ENCODE measurements at regions not wholly inside any gene's neighbourhood (a gene's known extent, or its start where the extent isn't known, plus 50 kb on each side); places are given as distances from the start of the nearest gene placed in this dataset.

DNA sequence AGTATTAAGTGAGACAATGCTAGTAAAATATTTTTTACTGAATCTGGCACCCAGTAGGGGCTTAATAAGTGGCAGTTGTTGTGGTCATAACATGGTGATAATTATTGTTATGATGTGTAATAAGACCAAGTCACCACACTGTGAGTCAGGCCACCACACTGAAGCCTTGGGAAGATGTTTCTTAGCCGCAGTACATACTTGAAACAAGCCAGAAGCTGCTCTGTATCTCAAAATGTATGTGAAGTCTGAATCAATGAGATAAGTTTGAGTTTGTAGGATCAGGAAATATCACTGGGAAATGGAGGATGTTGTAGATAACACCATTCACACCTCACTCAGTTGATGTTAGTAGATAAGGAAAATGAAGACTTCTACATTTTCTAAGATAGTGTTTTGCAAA, 51.3 kb upstream of the PTPN3 start:
- peaks cover 13% of the 10 kb centered on the region for H3K9me3 Mint-ChIP-seq
- no peaks in the 10 kb centered on the region for H3K4me1 Mint-ChIP-seq (ENCODE audit: low read depth)
- no peaks in the 10 kb centered on the region for H3K36me3 Mint-ChIP-seq (ENCODE audit: low read depth)
- H3K4me3 Mint-ChIP-seq, result no peak overlapping the region
- peaks cover 15% of the 10 kb centered on the region for H3K27me3 Mint-ChIP-seq
- H3K27ac Mint-ChIP-seq, result no peak overlapping the region

- no peak overlapping the region for H3K27ac Mint-ChIP-seq
- no peak overlapping the region for H3K4me3 Mint-ChIP-seq
- peaks cover 13% of the 10 kb centered on the region for H3K9me3 Mint-ChIP-seq
- no peaks in the 10 kb centered on the region for H3K36me3 Mint-ChIP-seq (ENCODE audit: low read depth)
- peaks cover 22% of the 10 kb centered on the region for H3K27me3 Mint-ChIP-seq
- no peaks in the 10 kb centered on the region for H3K4me1 Mint-ChIP-seq (ENCODE audit: low read depth)
Measured at GRCh38 chr9:109551651-109552050, 53.5 kb upstream of the PTPN3 start.

GRCh38 chr9:109555215-109555614, 57.1 kb upstream of the PTPN3 start:
- Mint-ChIP-seq H3K27ac (no peak overlapping the region), H3K36me3 (ENCODE audit: low read depth) (no peaks in the 10 kb centered on the region), H3K9me3 (peaks cover 3% of the 10 kb centered on the region), H3K4me1 (ENCODE audit: low read depth) (no peaks in the 10 kb centered on the region), H3K27me3 (peaks cover 25% of the 10 kb centered on the region), H3K4me3 (no peak overlapping the region)

GRCh38 chr9:109556061-109556460, 58.0 kb upstream of the PTPN3 start:
- Mint-ChIP-seq H3K4me1 (ENCODE audit: low read depth) (no peaks in the 10 kb centered on the region), H3K4me3 (no peak overlapping the region), H3K9me3 (peaks cover 3% of the 10 kb centered on the region), H3K27me3 (peaks cover 25% of the 10 kb centered on the region), H3K27ac (no peak overlapping the region), H3K36me3 (ENCODE audit: low read depth) (no peaks in the 10 kb centered on the region)

GRCh38 chr9:109556786-109557185, 58.7 kb upstream of the PTPN3 start:
- H3K4me3 Mint-ChIP-seq, result no peak overlapping the region
- no peaks in the 10 kb centered on the region for H3K36me3 Mint-ChIP-seq (ENCODE audit: low read depth)
- no peak overlapping the region for H3K27ac Mint-ChIP-seq
- peaks cover 3% of the 10 kb centered on the region for H3K9me3 Mint-ChIP-seq
- H3K4me1 Mint-ChIP-seq (ENCODE audit: low read depth), result no peaks in the 10 kb centered on the region
- peaks cover 25% of the 10 kb centered on the region for H3K27me3 Mint-ChIP-seq

- Mint-ChIP-seq H3K9me3 (peaks cover 3% of the 10 kb centered on the region), H3K36me3 (ENCODE audit: low read depth) (no peaks in the 10 kb centered on the region), H3K4me3 (no peak overlapping the region), H3K27me3 (peaks cover 25% of the 10 kb centered on the region), H3K27ac (no peak overlapping the region), H3K4me1 (ENCODE audit: low read depth) (no peaks in the 10 kb centered on the region)
Measured at GRCh38 chr9:109557481-109557880, 59.4 kb upstream of the PTPN3 start.

- H3K4me3 Mint-ChIP-seq, result no peak overlapping the region
- H3K36me3 Mint-ChIP-seq (ENCODE audit: low read depth), result no peaks in the 10 kb centered on the region
- H3K27me3 Mint-ChIP-seq, result peaks cover 20% of the 10 kb centered on the region
- no peak overlapping the region for H3K27ac Mint-ChIP-seq
- no peaks in the 10 kb centered on the region for H3K9me3 Mint-ChIP-seq
- no peaks in the 10 kb centered on the region for H3K4me1 Mint-ChIP-seq (ENCODE audit: low read depth)
Measured at GRCh38 chr9:109558718-109559151, 60.6 kb upstream of the PTPN3 start.

- Mint-ChIP-seq H3K4me1 (ENCODE audit: low read depth) (no peaks in the 10 kb centered on the region), H3K4me3 (no peak overlapping the region)
Measured at GRCh38 chr9:109560470-109561132, 62.5 kb upstream of the PTPN3 start.

GRCh38 chr9:109561137-109561536, 63.0 kb upstream of the PTPN3 start:
- H3K27ac Mint-ChIP-seq, result no peak overlapping the region
- H3K4me1 Mint-ChIP-seq (ENCODE audit: low read depth), result no peaks in the 10 kb centered on the region
- H3K27me3 Mint-ChIP-seq, result peaks cover 22% of the 10 kb centered on the region
- H3K36me3 Mint-ChIP-seq (ENCODE audit: low read depth), result no peaks in the 10 kb centered on the region
- no peaks in the 10 kb centered on the region for H3K9me3 Mint-ChIP-seq
- no peak overlapping the region for H3K4me3 Mint-ChIP-seq

More at GRCh38 chr9:109560470-109561132, 62.5 kb upstream of the PTPN3 start:
- no peaks in the 10 kb centered on the region for H3K36me3 Mint-ChIP-seq (ENCODE audit: low read depth)
- peaks cover 19% of the 10 kb centered on the region for H3K27me3 Mint-ChIP-seq
- H3K9me3 Mint-ChIP-seq, result no peaks in the 10 kb centered on the region
- H3K27ac Mint-ChIP-seq, result no peak overlapping the region

DNA sequence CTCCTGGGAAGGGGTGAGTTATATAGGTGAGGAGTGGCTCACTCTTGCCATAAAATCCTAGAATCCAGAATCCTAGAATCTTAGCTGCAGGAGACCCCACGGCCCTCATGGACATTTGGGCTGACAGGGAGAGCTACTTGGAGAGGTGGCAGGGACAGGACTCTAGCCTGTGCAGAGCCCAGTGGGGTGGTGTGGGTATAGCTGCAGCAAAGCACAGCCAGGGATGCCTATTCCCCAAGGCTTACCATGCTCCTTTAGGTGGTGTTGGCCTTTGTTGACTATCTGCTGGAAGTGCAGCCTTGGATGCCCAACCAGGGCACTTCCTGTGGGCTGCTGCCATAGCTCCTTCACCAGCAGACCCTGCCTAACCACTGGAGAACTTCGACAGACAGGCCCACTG, 70.0 kb upstream of the PTPN3 start:
- Mint-ChIP-seq H3K9me3 (no peaks in the 10 kb centered on the region), H3K4me1 (ENCODE audit: low read depth) (no peaks in the 10 kb centered on the region), H3K36me3 (ENCODE audit: low read depth) (no peaks in the 10 kb centered on the region), H3K27ac (no peak overlapping the region), H3K4me3 (no peak overlapping the region), H3K27me3 (peaks cover 24% of the 10 kb centered on the region)

DNA sequence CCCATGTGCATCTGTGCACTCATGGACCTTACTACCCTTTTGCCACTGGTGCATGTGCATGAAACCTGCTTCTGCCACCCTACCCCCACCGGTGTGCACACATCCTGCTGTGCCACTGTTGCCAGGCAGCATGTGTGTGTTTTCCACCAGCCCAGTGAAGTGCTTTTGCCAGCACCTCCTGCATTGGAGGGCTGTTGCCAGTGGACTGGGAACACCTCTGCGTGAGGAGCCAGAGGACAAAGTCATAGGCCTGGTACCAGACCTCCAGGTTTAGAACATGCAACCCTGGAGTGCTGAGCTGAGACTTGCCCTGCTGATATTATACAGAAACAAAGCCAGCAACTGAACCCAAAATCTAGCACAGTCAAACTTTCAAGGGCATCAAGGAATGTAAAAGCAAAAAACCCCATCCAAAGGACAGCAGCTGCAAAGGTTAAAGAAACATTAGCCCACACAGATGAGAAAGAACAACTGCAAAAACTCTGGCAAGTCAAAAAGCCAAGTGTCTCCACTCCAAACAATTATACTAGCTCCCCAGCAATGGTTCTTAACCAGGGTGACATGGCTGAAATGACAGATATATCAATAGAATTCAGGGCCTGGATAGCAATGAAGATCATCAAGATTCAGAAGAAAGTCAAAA, 70.6 kb upstream of the PTPN3 start:
- Mint-ChIP-seq H3K36me3 (ENCODE audit: low read depth) (no peaks in the 10 kb centered on the region), H3K27me3 (peaks cover 26% of the 10 kb centered on the region), H3K4me1 (ENCODE audit: low read depth) (no peaks in the 10 kb centered on the region), H3K27ac (no peak overlapping the region), H3K9me3 (no peaks in the 10 kb centered on the region), H3K4me3 (no peak overlapping the region)

- Mint-ChIP-seq H3K27ac (no peak overlapping the region), H3K4me3 (no peak overlapping the region), H3K9me3 (no peaks in the 10 kb centered on the region), H3K27me3 (peaks cover 12% of the 10 kb centered on the region), H3K36me3 (ENCODE audit: low read depth) (no peaks in the 10 kb centered on the region), H3K4me1 (ENCODE audit: low read depth) (no peaks in the 10 kb centered on the region)
Measured at GRCh38 chr9:109574061-109574882, 76.2 kb upstream of the PTPN3 start.

DNA sequence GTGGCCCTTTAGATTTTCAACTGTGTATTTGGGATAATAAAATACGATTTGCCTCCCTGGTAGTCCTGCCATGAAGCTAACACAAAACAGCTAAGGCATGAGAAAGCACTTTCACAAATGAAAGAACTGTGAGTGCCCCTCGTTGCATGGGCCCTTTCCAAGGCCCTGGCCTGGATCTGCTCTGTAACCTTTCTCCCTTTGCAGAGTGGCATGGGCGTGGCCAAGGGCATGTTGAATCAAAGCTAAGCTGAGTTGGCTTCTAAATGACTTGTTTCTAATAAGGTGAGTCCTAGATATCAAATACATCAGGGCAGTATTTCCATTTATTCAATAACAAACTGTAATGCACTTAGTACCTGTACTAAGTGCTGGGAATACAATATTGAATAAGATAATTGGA, 78.7 kb upstream of the PTPN3 start:
- Mint-ChIP-seq H3K36me3 (ENCODE audit: low read depth) (no peaks in the 10 kb centered on the region), H3K27me3 (peaks cover 9% of the 10 kb centered on the region), H3K4me1 (ENCODE audit: low read depth) (no peaks in the 10 kb centered on the region), H3K9me3 (no peaks in the 10 kb centered on the region), H3K4me3 (no peak overlapping the region), H3K27ac (no peak overlapping the region)

GRCh38 chr9:109579191-109579948, 81.3 kb upstream of the PTPN3 start:
- Mint-ChIP-seq H3K4me3 (no peak overlapping the region), H3K27ac (no peak overlapping the region), H3K27me3 (peaks cover 4% of the 10 kb centered on the region), H3K36me3 (ENCODE audit: low read depth) (no peaks in the 10 kb centered on the region), H3K4me1 (ENCODE audit: low read depth) (no peaks in the 10 kb centered on the region), H3K9me3 (no peaks in the 10 kb centered on the region)

- H3K4me3 Mint-ChIP-seq, result no peak overlapping the region
Measured at GRCh38 chr9:109582386-109582785, 84.3 kb upstream of the PTPN3 start.

More at GRCh38 chr9:109582386-109582785, 84.3 kb upstream of the PTPN3 start:
- H3K9me3 Mint-ChIP-seq, result no peaks in the 10 kb centered on the region
- no peaks in the 10 kb centered on the region for H3K27me3 Mint-ChIP-seq
- H3K4me1 Mint-ChIP-seq (ENCODE audit: low read depth), result no peaks in the 10 kb centered on the region
- H3K27ac Mint-ChIP-seq, result no peak overlapping the region
- no peaks in the 10 kb centered on the region for H3K36me3 Mint-ChIP-seq (ENCODE audit: low read depth)
